ENCODE measurements at regions not wholly inside any gene's neighbourhood (a gene's known extent, or its start where the extent isn't known, plus 50 kb on each side); places are given as distances from the start of the nearest gene placed in this dataset.

GRCh38 chr15:39253552-39253951, 327.3 kb upstream of the THBS1 start:
- Histone ChIP-seq H3K9me3 (ENCODE audit: control insufficient read depth in 4 of 4, insufficient read depth in 3 of 4, low read length in 3 of 4) (no peaks in the 10 kb centered on the region), H3K9ac (ENCODE audit: insufficient read depth in 1 of 2, low read length in 2 of 2) (no peak overlapping the region), H3K4me1 (ENCODE audit: control insufficient read depth in 5 of 5, insufficient read depth in 5 of 5, low read length in 5 of 5) (peaks cover 0 to 2% (median 0%) of the 10 kb centered on the region in 5 donors), H3K27ac (ENCODE audit: low read depth in 1 of 2, low read length in 1 of 2) (no peak overlapping the region), H3K36me3 (ENCODE audit: control insufficient read depth in 4 of 4, insufficient read depth in 4 of 4, low read length in 4 of 4) (no peaks in the 10 kb centered on the region), H3K27me3 (ENCODE audit: control insufficient read depth in 3 of 3, insufficient read depth in 3 of 3, low read length in 2 of 3) (no peaks in the 10 kb centered on the region), H3K4me3 (no peak overlapping the region)
- DNase-seq (no peak), ATAC-seq (ENCODE audit: insufficient read depth, low FRiP score) (no peak)
- no peak for TF ChIP-seq CTCF (IDR thresholded peaks at IDR 0.05; ENCODE audit: control extremely low read depth, extremely low read depth)
- WGBS, 2 donors: 63 to 67% methylated on average over 1 of the region's 1 CpG

GRCh38 chr15:39254181-39254580, 326.7 kb upstream of the THBS1 start:
- 95 to 97% methylated on average over 4 of the region's 4 CpGs for WGBS, 2 donors
- ATAC-seq (ENCODE audit: insufficient read depth, low FRiP score): no peak

GRCh38 chr15:39255760-39256159, 325.1 kb upstream of the THBS1 start:
- WGBS, 2 donors: 94 to 95% methylated on average over 7 of the region's 7 CpGs
- H3K9me3 ChIP-seq (ENCODE audit: control insufficient read depth in 4 of 4, insufficient read depth in 3 of 4, low read length in 3 of 4): no peaks in the 10 kb centered on the region
- no peak for ATAC-seq (ENCODE audit: insufficient read depth, low FRiP score)
- H3K4me3 ChIP-seq: no peak overlapping the region
- no peak for DNase-seq
- TF ChIP-seq CTCF (IDR thresholded peaks at IDR 0.05; ENCODE audit: control extremely low read depth, extremely low read depth): no peak
- no peaks in the 10 kb centered on the region for H3K27me3 ChIP-seq (ENCODE audit: control insufficient read depth in 3 of 3, insufficient read depth in 3 of 3, low read length in 2 of 3)
- H3K27ac ChIP-seq (ENCODE audit: low read depth in 1 of 2, low read length in 1 of 2): no peak overlapping the region
- no peaks in the 10 kb centered on the region for H3K36me3 ChIP-seq (ENCODE audit: control insufficient read depth in 4 of 4, insufficient read depth in 4 of 4, low read length in 4 of 4)
- H3K9ac ChIP-seq (ENCODE audit: insufficient read depth in 1 of 2, low read length in 2 of 2): no peak overlapping the region
- H3K4me1 ChIP-seq (ENCODE audit: control insufficient read depth in 5 of 5, insufficient read depth in 5 of 5, low read length in 5 of 5): peaks cover 0 to 1% (median 0%) of the 10 kb centered on the region in 5 donors

More at GRCh38 chr15:39254181-39254580, 326.7 kb upstream of the THBS1 start:
- Histone ChIP-seq H3K4me1 (ENCODE audit: control insufficient read depth in 5 of 5, insufficient read depth in 5 of 5, low read length in 5 of 5) (peaks cover 0 to 1% (median 0%) of the 10 kb centered on the region in 5 donors), H3K27ac (ENCODE audit: low read depth in 1 of 2, low read length in 1 of 2) (no peak overlapping the region), H3K4me3 (no peak overlapping the region), H3K36me3 (ENCODE audit: control insufficient read depth in 4 of 4, insufficient read depth in 4 of 4, low read length in 4 of 4) (no peaks in the 10 kb centered on the region), H3K9ac (ENCODE audit: insufficient read depth in 1 of 2, low read length in 2 of 2) (no peak overlapping the region), H3K27me3 (ENCODE audit: control insufficient read depth in 3 of 3, insufficient read depth in 3 of 3, low read length in 2 of 3) (no peaks in the 10 kb centered on the region), H3K9me3 (ENCODE audit: control insufficient read depth in 4 of 4, insufficient read depth in 3 of 4, low read length in 3 of 4) (no peaks in the 10 kb centered on the region)
- no peak for DNase-seq
- TF ChIP-seq CTCF (IDR thresholded peaks at IDR 0.05; ENCODE audit: control extremely low read depth, extremely low read depth): no peak

- Histone ChIP-seq H3K36me3 (ENCODE audit: control insufficient read depth in 4 of 4, insufficient read depth in 4 of 4, low read length in 4 of 4) (no peaks in the 10 kb centered on the region), H3K27ac (ENCODE audit: low read depth in 1 of 2, low read length in 1 of 2) (no peak overlapping the region), H3K4me3 (no peak overlapping the region), H3K9me3 (ENCODE audit: control insufficient read depth in 4 of 4, insufficient read depth in 3 of 4, low read length in 3 of 4) (peaks cover 0 to 3% (median 0%) of the 10 kb centered on the region in 4 donors), H3K27me3 (ENCODE audit: control insufficient read depth in 3 of 3, insufficient read depth in 3 of 3, low read length in 2 of 3) (no peaks in the 10 kb centered on the region), H3K9ac (ENCODE audit: insufficient read depth in 1 of 2, low read length in 2 of 2) (no peak overlapping the region), H3K4me1 (ENCODE audit: control insufficient read depth in 5 of 5, insufficient read depth in 5 of 5, low read length in 5 of 5) (no peaks in the 10 kb centered on the region)
- ATAC-seq (ENCODE audit: insufficient read depth, low FRiP score): no peak
- DNase-seq: no peak
- WGBS, 2 donors: 91 to 97% methylated on average over 1 of the region's 1 CpG
- no peak for TF ChIP-seq CTCF (IDR thresholded peaks at IDR 0.05; ENCODE audit: control extremely low read depth, extremely low read depth)
Observed at GRCh38 chr15:39260391-39260790, 320.5 kb upstream of the THBS1 start.
